ENCODE measurements at regions not wholly inside any gene's neighbourhood (a gene's known extent, or its start where the extent isn't known, plus 50 kb on each side); places are given as distances from the start of the nearest gene placed in this dataset.

GRCh38 chr14:22264759-22265158 is 324.3 kb downstream of the DAD1 start:
- no peak overlapping the region for H3K4me3 ChIP-seq (ENCODE audit: low read depth in 1 of 3, low read length in 3 of 3)
- H3K4me1 ChIP-seq (ENCODE audit: control insufficient read depth in 4 of 4, insufficient read depth in 4 of 4, low read length in 3 of 4) = no peaks in the 10 kb centered on the region
- no peaks in the 10 kb centered on the region for H3K36me3 ChIP-seq (ENCODE audit: control insufficient read depth in 4 of 4, insufficient read depth in 3 of 4, low read depth in 1 of 4, low read length in 3 of 4)
- 73% methylated on average over 1 of the region's 1 CpG for WGBS
- no peak for TF ChIP-seq RXRA (IDR thresholded peaks at IDR 0.05)
- no peak for TF ChIP-seq ATF3 (IDR thresholded peaks at IDR 0.05)
- TF ChIP-seq FOXA2 (IDR thresholded peaks at IDR 0.05) = no peak
- no peak for TF ChIP-seq HNF4G (IDR thresholded peaks at IDR 0.05)
- TF ChIP-seq FOXA1 (IDR thresholded peaks at IDR 0.05) = no peak
- TF ChIP-seq GABPA (IDR thresholded peaks at IDR 0.05 in 1 of 2, conservative IDR thresholded peaks at IDR 0.05 in 1 of 2) = no peak
- TF ChIP-seq REST (IDR thresholded peaks at IDR 0.05) = no peak
- TF ChIP-seq JUND (IDR thresholded peaks at IDR 0.05) = no peak
- TF ChIP-seq HNF4A (conservative IDR thresholded peaks at IDR 0.05) = no peak
- TF ChIP-seq YY1 (IDR thresholded peaks at IDR 0.05) = no peak
- TF ChIP-seq SP1 (IDR thresholded peaks at IDR 0.05) = no peak
- no peak for TF ChIP-seq NR2F2 (IDR thresholded peaks at IDR 0.05)
- TF ChIP-seq EGR1 (IDR thresholded peaks at IDR 0.05; ENCODE audit: low read depth in 2 of 2) = no peak
- no peak for TF ChIP-seq MAX (IDR thresholded peaks at IDR 0.05)
- TF ChIP-seq TAF1 (conservative IDR thresholded peaks at IDR 0.05) = no peak
- TF ChIP-seq CTCF (IDR thresholded peaks at IDR 0.05; ENCODE audit: low read depth, low read length, missing input control) = no peak
- no peak overlapping the region for H3K27ac ChIP-seq (ENCODE audit: low read depth in 1 of 2, low read length in 2 of 2)
- H3K9ac ChIP-seq (ENCODE audit: low read depth in 1 of 2, low read length in 2 of 2) = no peak overlapping the region
- H3K27me3 ChIP-seq (ENCODE audit: control insufficient read depth in 4 of 4, insufficient read depth in 4 of 4, low read length in 3 of 4) = peaks cover 0 to 2% (median 0%) of the 10 kb centered on the region in 4 donors
- DNase-seq (ENCODE audit: low spot score) = no peak
- H3K9me3 ChIP-seq (ENCODE audit: control insufficient read depth in 4 of 4, low read length in 3 of 4) = no peaks in the 10 kb centered on the region

- no peaks in the 10 kb centered on the region for H3K4me1 ChIP-seq (ENCODE audit: control insufficient read depth in 4 of 4, insufficient read depth in 4 of 4, low read length in 3 of 4)
- no peaks in the 10 kb centered on the region for H3K36me3 ChIP-seq (ENCODE audit: control insufficient read depth in 4 of 4, insufficient read depth in 3 of 4, low read depth in 1 of 4, low read length in 3 of 4)
- no peak for TF ChIP-seq SP1 (IDR thresholded peaks at IDR 0.05)
- TF ChIP-seq HNF4A (conservative IDR thresholded peaks at IDR 0.05) = no peak
- no peak for TF ChIP-seq MAX (IDR thresholded peaks at IDR 0.05)
- H3K27ac ChIP-seq (ENCODE audit: low read depth in 1 of 2, low read length in 2 of 2) = no peak overlapping the region
- 40% methylated on average over 1 of the region's 1 CpG for WGBS
- peaks cover 0 to 2% (median 0%) of the 10 kb centered on the region in 4 donors for H3K27me3 ChIP-seq (ENCODE audit: control insufficient read depth in 4 of 4, insufficient read depth in 4 of 4, low read length in 3 of 4)
- no peak overlapping the region for H3K9ac ChIP-seq (ENCODE audit: low read depth in 1 of 2, low read length in 2 of 2)
- H3K4me3 ChIP-seq (ENCODE audit: low read depth in 1 of 3, low read length in 3 of 3) = no peak overlapping the region
- H3K9me3 ChIP-seq (ENCODE audit: control insufficient read depth in 4 of 4, low read length in 3 of 4) = no peaks in the 10 kb centered on the region
- no peak for DNase-seq (ENCODE audit: low spot score)
Observed at GRCh38 chr14:22263961-22264360, 325.1 kb downstream of the DAD1 start.

All from liver (tissue), 8 donors.